IMR-90 (cell line): ENCODE measurements at regions not wholly inside any gene's neighbourhood (a gene's known extent, or its start where the extent isn't known, plus 50 kb on each side); places are given as distances from the start of the nearest gene placed in this dataset.
A peak's percentile ranks its signal among the peaks of the same experiment; 100 is the strongest.

Source experiments
- ATAC-seq: fragments of 200-7000 bp; cut with Tn5 transposase; 2 replicates; pipeline ENCODE4 v1.9.1; 2020; ENCODE audit warnings: low read depth, mild to moderate bottlenecking, moderate library complexity
- BruUV-seq: library from RNA; stranded (reverse); fragments of 400-500 nt; replicated peaks from 2 replicates; lab custom pipeline; 2021; lab: Mats Ljungman, UMichigan
- CTCF ChIA-PET: fragments of 300-600 bp; formaldehyde crosslinking; extraction: SDS; loops from one replicate; lab custom pipeline; 2021; ENCODE audit warnings: antibody characterized with exemption; lab: Yijun Ruan, JAX
- POLR2A ChIA-PET: fragments of 300-600 bp; sonication (Branson Sonifier 250); formaldehyde crosslinking; loops from one replicate; lab custom pipeline; 2022; ENCODE audit warnings: antibody characterized with exemption; ENCODE audit not compliant: unreplicated experiment; lab: Charles Lee
- DNase-seq: peaks from one replicate; pipeline ENCODE4 v3.0.0; 2013
- H2AFZ ChIP-seq: replicated peaks from 2 replicates; pipeline ENCODE3; 2013; ENCODE audit warnings: low read length, mild to moderate bottlenecking; ENCODE audit not compliant: poor library complexity
- H2AK5ac ChIP-seq: 2 replicates; pipeline ENCODE4 v1.6.1; 2013; ENCODE audit warnings: low read depth, low read length, inconsistent platforms
- H2AK9ac ChIP-seq: replicated peaks from 2 replicates; pipeline ENCODE3; 2013; ENCODE audit warnings: mild to moderate bottlenecking, low read depth, low read length, moderate library complexity; ENCODE audit not compliant: poor library complexity
- H2BK120ac ChIP-seq: 2 replicates; pipeline ENCODE4 v1.6.1; 2013; ENCODE audit warnings: low read depth, low read length, inconsistent platforms
- H2BK15ac ChIP-seq: 3 replicates; pipeline ENCODE4 v1.6.1; 2013; ENCODE audit warnings: low read depth, low read length, inconsistent platforms
- H2BK20ac ChIP-seq: 2 replicates; pipeline ENCODE4 v1.6.1; 2013; ENCODE audit warnings: low read depth, mild to moderate bottlenecking, inconsistent platforms, low read length, moderate library complexity
- H2BK5ac ChIP-seq: 2 replicates; pipeline ENCODE4 v1.6.1; 2013; ENCODE audit warnings: mild to moderate bottlenecking, low read depth, low read length, inconsistent platforms; ENCODE audit not compliant: poor library complexity, severe bottlenecking
- H3K14ac ChIP-seq: replicated peaks from 2 replicates; pipeline ENCODE4 v1.6.1; 2013; ENCODE audit warnings: low read depth, low read length, inconsistent platforms
- H3K18ac ChIP-seq: 2 replicates; pipeline ENCODE4 v1.6.1; 2013; ENCODE audit warnings: low read depth, low read length, control low read depth
- H3K23ac ChIP-seq: 2 replicates; pipeline ENCODE4 v1.6.1; 2013; ENCODE audit warnings: low read depth, low read length, inconsistent platforms
- H3K27ac ChIP-seq: 2 replicates; pipeline ENCODE4 v1.5.1; 2013; ENCODE audit warnings: mild to moderate bottlenecking, control low read depth, low read length; ENCODE audit not compliant: insufficient read depth
- H3K27me3 ChIP-seq: 2 replicates; pipeline ENCODE4 v1.6.1; 2013; ENCODE audit warnings: low read length; ENCODE audit not compliant: control insufficient read depth, insufficient read depth
- H3K36me3 ChIP-seq: 2 replicates; pipeline ENCODE4 v1.6.1; 2013; ENCODE audit warnings: low read length, mixed read lengths; ENCODE audit not compliant: control insufficient read depth, insufficient read depth
- H3K4ac ChIP-seq: 2 replicates; pipeline ENCODE4 v1.6.1; 2013; ENCODE audit warnings: low read depth, low read length, inconsistent platforms
- H3K4me1 ChIP-seq: 2 replicates; pipeline ENCODE4 v1.6.1; 2013; ENCODE audit warnings: low read length, mixed read lengths; ENCODE audit not compliant: control insufficient read depth, insufficient read depth
- H3K4me2 ChIP-seq: 2 replicates; pipeline ENCODE4 v1.6.1; 2013; ENCODE audit warnings: low read depth, mild to moderate bottlenecking, control low read depth, low read length, moderate library complexity
- H3K4me3 ChIP-seq: 2 replicates; pipeline ENCODE4 v1.5.1; 2013; ENCODE audit warnings: low read depth, mild to moderate bottlenecking, control low read depth, low read length, moderate library complexity; ENCODE audit not compliant: insufficient read depth
- H3K56ac ChIP-seq: 2 replicates; pipeline ENCODE4 v1.6.1; 2013; ENCODE audit warnings: low read length, inconsistent platforms; ENCODE audit not compliant: insufficient read depth; ENCODE audit errors: extremely low read depth
- H3K79me1 ChIP-seq, 2 experiments: 2 replicates each; pipeline ENCODE4 v1.6.1; 2013; ENCODE audit warnings: low read length in 2 of 2, inconsistent platforms in 1 of 2, low read depth in 1 of 2
- H3K9ac ChIP-seq: 2 replicates; pipeline ENCODE4 v1.6.1; 2013; ENCODE audit warnings: low read depth, low read length, control low read depth
- H3K9me1 ChIP-seq: 2 replicates; pipeline ENCODE4 v1.6.1; 2013; ENCODE audit warnings: low read length, inconsistent platforms; ENCODE audit not compliant: insufficient read depth
- H3K9me3 ChIP-seq: 2 replicates; pipeline ENCODE4 v1.6.1; 2013; ENCODE audit warnings: low read length; ENCODE audit not compliant: control insufficient read depth, insufficient read depth
- H4K20me1 ChIP-seq: 2 replicates; pipeline ENCODE4 v1.6.1; 2013; ENCODE audit warnings: low read length, inconsistent platforms; ENCODE audit not compliant: insufficient read depth
- H4K5ac ChIP-seq: 2 replicates; pipeline ENCODE4 v1.6.1; 2013; ENCODE audit warnings: mild to moderate bottlenecking, low read depth, low read length, control low read depth
- H4K8ac ChIP-seq, 2 experiments: 2 replicates each; pipeline ENCODE4 v1.6.1; 2013; ENCODE audit warnings: low read depth in 2 of 2, low read length in 2 of 2, control low read depth in 1 of 2, inconsistent platforms in 1 of 2
- H4K91ac ChIP-seq: 2 replicates; pipeline ENCODE4 v1.6.1; 2013; ENCODE audit warnings: low read depth, low read length, inconsistent platforms; ENCODE audit not compliant: insufficient read depth
- BHLHE40 ChIP-seq: fragments of 150-350 bp; IDR thresholded peaks from 2 replicates; pipeline ENCODE4 v1.6.1; 2016; ENCODE audit warnings: mild to moderate bottlenecking, low read depth, low read length
- CEBPB ChIP-seq: IDR thresholded peaks from 2 replicates; pipeline ENCODE4 v1.6.1; 2012; ENCODE audit warnings: low read depth, low read length, improper control_type of control experiment
- CHD1 ChIP-seq: IDR thresholded peaks from 2 replicates; pipeline ENCODE4 v1.6.1; 2012; ENCODE audit warnings: low read depth, low read length, improper control_type of control experiment
- CTCF ChIP-seq: conservative IDR thresholded peaks from 2 replicates; pipeline ENCODE4 v1.5.1; 2012; ENCODE audit warnings: mild to moderate bottlenecking, low read depth, low read length, improper control_type of control experiment
- ELK1 ChIP-seq: fragments of 150-350 bp; IDR thresholded peaks from 2 replicates; pipeline ENCODE4 v1.6.1; 2016; ENCODE audit warnings: low read depth, mild to moderate bottlenecking, low read length, moderate library complexity, borderline replicate concordance
- FOS ChIP-seq: fragments of 150-350 bp; IDR thresholded peaks from 2 replicates; pipeline ENCODE4 v1.6.1; 2016; ENCODE audit warnings: low read depth, low read length
- MAFK ChIP-seq: IDR thresholded peaks from 2 replicates; pipeline ENCODE4 v1.6.1; 2012; ENCODE audit warnings: low read depth, low read length, improper control_type of control experiment
- MAZ ChIP-seq: IDR thresholded peaks from 2 replicates; pipeline ENCODE4 v1.6.1; 2012; ENCODE audit warnings: low read depth, mild to moderate bottlenecking, low read length, improper control_type of control experiment, moderate library complexity, borderline replicate concordance
- MXI1 ChIP-seq: IDR thresholded peaks from 2 replicates; pipeline ENCODE4 v1.6.1; 2012; ENCODE audit warnings: low read depth, mild to moderate bottlenecking, low read length, moderate library complexity, borderline replicate concordance
- NFE2L2 ChIP-seq: fragments of 150-350 bp; IDR thresholded peaks from 2 replicates; pipeline ENCODE4 v1.6.1; 2016; ENCODE audit warnings: low read depth, mild to moderate bottlenecking, low read length
- POLR2A ChIP-seq: IDR thresholded peaks from 2 replicates; pipeline ENCODE4 v1.6.1; 2012; ENCODE audit warnings: mild to moderate bottlenecking, low read depth, low read length
- RAD21 ChIP-seq: IDR thresholded peaks from 2 replicates; pipeline ENCODE4 v1.6.1; 2012; ENCODE audit warnings: low read length, improper control_type of control experiment
- RCOR1 ChIP-seq: IDR thresholded peaks from 2 replicates; pipeline ENCODE4 v1.6.1; 2012; ENCODE audit warnings: mild to moderate bottlenecking, low read length, improper control_type of control experiment; ENCODE audit not compliant: insufficient replicate concordance
- RFX5 ChIP-seq: IDR thresholded peaks from 2 replicates; pipeline ENCODE4 v1.8.0; 2012; ENCODE audit warnings: low read depth, mild to moderate bottlenecking, low read length, moderate library complexity
- SMC3 ChIP-seq: fragments of 150-350 bp; IDR thresholded peaks from 2 replicates; pipeline ENCODE4 v1.6.1; 2016; ENCODE audit warnings: low read depth, mild to moderate bottlenecking, antibody characterized with exemption, low read length, moderate library complexity
- USF2 ChIP-seq: fragments of 150-350 bp; IDR thresholded peaks from 2 replicates; pipeline ENCODE4 v1.6.1; 2017; ENCODE audit warnings: mild to moderate bottlenecking, antibody characterized with exemption, low read length, low read depth
- WGBS, 2 experiments: methylation state at CpG; one replicate each; pipeline versions ENCODE4 v1.1.5 to v1.1.7; 2013; ENCODE audit warnings: missing lambda C conversion rate in 2 of 2; ENCODE audit not compliant: insufficient read length in 1 of 2; ENCODE audit errors: extremely low coverage in 2 of 2; 5-methylcytosine and 5-hydroxymethylcytosine counted together
- dilution Hi-C: fragments of 300-500 bp; cut with HindIII; formaldehyde crosslinking; loops from one replicate; pipeline ENCODE4 v1.14.3; 2018; ENCODE audit warnings: low sequenced_read_pairs; ENCODE audit not compliant: unreplicated experiment
- in situ Hi-C: fragments of 300-500 bp; cut with MboI; formaldehyde crosslinking; loops from 3 replicates; pipeline ENCODE4 v1.14.3; 2019; ENCODE audit warnings: low sequenced_read_pairs, inconsistent platforms, mixed read lengths
- intact Hi-C: fragments of 100-400 bp; cut with micrococcal nuclease; formaldehyde crosslinking; loops from 2 replicates; pipeline ENCODE4 v1.10.0; 2022

GRCh38 chr18:68103561-68103960 is 587.0 kb upstream of the DSEL start:
- TF ChIP-seq RFX5 = no peak
- no peak for TF ChIP-seq MAFK
- TF ChIP-seq RCOR1 = no peak
- no peak for TF ChIP-seq BHLHE40
- no peak for TF ChIP-seq CTCF
- TF ChIP-seq RAD21 = no peak
- TF ChIP-seq FOS = no peak
- TF ChIP-seq ELK1 = no peak
- TF ChIP-seq USF2 = no peak
- TF ChIP-seq CEBPB = no peak
- TF ChIP-seq SMC3 = no peak
- TF ChIP-seq NFE2L2 = no peak
- TF ChIP-seq MAZ = no peak
- TF ChIP-seq MXI1 = no peak
- no peak for TF ChIP-seq POLR2A
- TF ChIP-seq CHD1 = no peak
- Histone ChIP-seq H4K91ac (peak overlapping the region; percentile 50; the same call in 1 of the 2 replicates), H3K18ac (peak overlapping the region; percentile 97; the same call in 1 of the 2 replicates), H4K5ac (peak overlapping the region; percentile 99; the same call in 1 of the 2 replicates), H3K27ac (peak overlapping the region; percentile 25; the same call in 1 of the 2 replicates), H3K27me3 (no peaks in the 10 kb centered on the region), H3K4me2 (no peak overlapping the region), H2AFZ (no peak overlapping the region), H2BK120ac (peak overlapping the region; percentile 80), H3K4me3 (no peak overlapping the region), H2AK9ac (no peak overlapping the region), H3K4me1 (peaks cover 3% of the 10 kb centered on the region), H3K9ac (no peak overlapping the region), H3K79me1 (no peaks in the 10 kb centered on the region), H3K4ac (peak overlapping the region; percentile 43; the same call in 1 of the 2 replicates), H3K14ac (0 out of 2 replicates have a peak overlapping the region, but pooled peaks have one; percentile 12), H3K36me3 (no peaks in the 10 kb centered on the region), H2BK20ac (peak overlapping the region; percentile 60), H3K9me1 (no peaks in the 10 kb centered on the region), H4K8ac (peak overlapping the region in 1 of 2 experiments; percentile 44; a peak in 2 of 4 replicates), H3K9me3 (no peaks in the 10 kb centered on the region), H2BK15ac (peak overlapping the region; percentile 38; the same call in 1 of the 3 replicates), H3K23ac (no peak overlapping the region), H4K20me1 (no peaks in the 10 kb centered on the region), H2BK5ac (peak overlapping the region; percentile 95), H3K56ac (no peak overlapping the region), H2AK5ac (no peak overlapping the region)
- in situ Hi-C loops = no loop called here
- WGBS, 2 experiments = no CpG with 5 or more reads among the region's 2 CpGs
- ATAC-seq = no peak
- ChIA-PET POLR2A (no interaction called here), CTCF (no interaction called here)
- BruUV-seq = no TSS peak
- no peak for DNase-seq
- intact Hi-C loops = loop anchor here (5.0 kb wide), 1 partner anchor 586 kb away; the partner anchor contains the start of gene DSEL
- dilution Hi-C loops = no loop called here
